ENCODE measurements at regions not wholly inside any gene's neighbourhood (a gene's known extent, or its start where the extent isn't known, plus 50 kb on each side); places are given as distances from the start of the nearest gene placed in this dataset.

DNA sequence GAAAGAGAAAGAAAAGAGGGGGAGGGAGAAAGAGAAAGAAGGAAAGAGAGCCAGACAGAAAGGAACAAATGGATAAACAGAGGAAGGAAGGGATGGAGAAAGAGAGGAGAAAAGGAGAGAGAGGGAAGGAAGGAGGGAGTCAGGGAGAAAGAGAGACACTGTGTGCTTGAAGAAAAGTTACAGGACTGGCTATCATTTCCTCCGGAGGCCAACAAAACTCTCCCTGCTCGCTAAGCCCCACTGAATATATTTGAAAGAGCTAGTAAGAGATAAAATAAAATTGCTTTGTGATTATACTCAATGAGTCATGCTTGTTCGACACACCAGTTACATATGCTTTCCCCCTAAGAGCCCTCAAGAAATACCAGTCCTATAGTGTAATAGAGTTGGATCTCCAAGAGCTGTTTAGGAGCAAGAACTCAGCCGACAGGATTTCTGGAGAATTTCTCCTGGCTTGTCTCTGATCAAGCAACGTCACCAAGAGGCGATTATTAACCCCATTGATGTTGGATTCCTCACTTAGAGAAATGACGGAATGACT, 102.2 kb downstream of the MXRA5 start:
- Histone ChIP-seq H3K27me3 (ENCODE audit: control insufficient read depth in 4 of 4, insufficient read depth in 4 of 4, low read length in 3 of 4) (no peaks in the 10 kb centered on the region), H3K4me3 (ENCODE audit: low read depth in 1 of 3, low read length in 3 of 3) (no peak overlapping the region), H3K27ac (ENCODE audit: low read depth in 1 of 2, low read length in 2 of 2) (no peak overlapping the region), H3K9me3 (ENCODE audit: control insufficient read depth in 4 of 4, low read length in 3 of 4) (no peaks in the 10 kb centered on the region), H3K4me1 (ENCODE audit: control insufficient read depth in 4 of 4, insufficient read depth in 4 of 4, low read length in 3 of 4) (no peaks in the 10 kb centered on the region), H3K36me3 (ENCODE audit: control insufficient read depth in 4 of 4, insufficient read depth in 3 of 4, low read depth in 1 of 4, low read length in 3 of 4) (no peaks in the 10 kb centered on the region), H3K9ac (ENCODE audit: low read depth in 1 of 2, low read length in 2 of 2) (no peak overlapping the region)
- no peak for DNase-seq (ENCODE audit: low spot score)
- TF ChIP-seq, protein P1, sequence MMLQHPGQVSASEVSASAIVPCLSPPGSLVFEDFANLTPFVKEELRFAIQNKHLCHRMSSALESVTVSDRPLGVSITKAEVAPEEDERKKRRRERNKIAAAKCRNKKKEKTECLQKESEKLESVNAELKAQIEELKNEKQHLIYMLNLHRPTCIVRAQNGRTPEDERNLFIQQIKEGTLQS (IDR thresholded peaks at IDR 0.05), result no peak
- 60% methylated on average over 7 of the region's 7 CpGs for WGBS

DNA sequence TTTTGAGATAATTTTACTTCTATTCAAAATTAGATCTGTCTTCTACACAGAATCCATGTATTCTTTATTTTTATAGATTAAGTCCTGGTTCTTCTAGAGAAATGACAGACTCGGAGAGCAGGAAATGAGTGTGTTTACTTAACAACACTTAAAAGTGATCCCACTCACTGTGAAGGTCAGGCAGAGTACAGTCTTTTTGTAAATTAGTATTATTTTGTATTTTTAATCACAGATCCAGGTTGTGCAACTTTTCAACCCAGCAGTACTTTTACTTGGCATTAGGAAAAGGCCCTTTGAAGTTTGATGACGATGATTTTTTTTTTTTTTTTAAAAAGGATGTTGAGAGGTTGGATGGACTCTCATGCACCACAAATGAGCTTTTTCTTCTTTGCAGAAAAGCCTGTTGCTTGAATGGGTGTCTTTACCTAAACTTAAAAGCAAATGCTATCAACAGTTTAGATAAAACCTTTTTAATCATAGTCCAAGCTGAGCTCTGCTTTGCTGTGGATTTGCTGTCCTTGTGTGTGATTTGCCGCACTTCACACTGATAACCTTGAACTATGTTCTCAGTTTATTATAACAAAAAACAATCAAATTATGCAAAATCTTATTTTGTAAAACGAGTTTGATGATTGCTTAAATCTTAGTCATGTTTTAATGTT, 114.1 kb downstream of the MXRA5 start:
- Histone ChIP-seq H3K27me3 (ENCODE audit: control insufficient read depth in 4 of 4, insufficient read depth in 4 of 4, low read length in 3 of 4) (no peaks in the 10 kb centered on the region), H3K36me3 (ENCODE audit: control insufficient read depth in 4 of 4, insufficient read depth in 3 of 4, low read depth in 1 of 4, low read length in 3 of 4) (no peaks in the 10 kb centered on the region), H3K9me3 (ENCODE audit: control insufficient read depth in 4 of 4, low read length in 3 of 4) (peaks cover 0 to 2% (median 0%) of the 10 kb centered on the region in 4 donors), H3K4me3 (ENCODE audit: low read depth in 1 of 3, low read length in 3 of 3) (no peak overlapping the region), H3K4me1 (ENCODE audit: control insufficient read depth in 4 of 4, insufficient read depth in 4 of 4, low read length in 3 of 4) (no peaks in the 10 kb centered on the region), H3K9ac (ENCODE audit: low read depth in 1 of 2, low read length in 2 of 2) (no peak overlapping the region), H3K27ac (ENCODE audit: low read depth in 1 of 2, low read length in 2 of 2) (no peak overlapping the region)
- WGBS, result 51% methylated on average over 4 of the region's 4 CpGs
- TF ChIP-seq EGR1 (IDR thresholded peaks at IDR 0.05; ENCODE audit: low read depth in 2 of 2) (no peak), SP1 (IDR thresholded peaks at IDR 0.05) (no peak), YY1 (IDR thresholded peaks at IDR 0.05) (no peak), FOXA2 (IDR thresholded peaks at IDR 0.05) (no peak), JUND (IDR thresholded peaks at IDR 0.05) (no peak), RXRA (IDR thresholded peaks at IDR 0.05) (no peak), GABPA (IDR thresholded peaks at IDR 0.05 in 1 of 2, conservative IDR thresholded peaks at IDR 0.05 in 1 of 2) (no peak), HNF4G (IDR thresholded peaks at IDR 0.05) (no peak), HNF4A (conservative IDR thresholded peaks at IDR 0.05) (no peak), RAD21 (IDR thresholded peaks at IDR 0.05) (no peak), NR2F2 (IDR thresholded peaks at IDR 0.05) (no peak), TAF1 (conservative IDR thresholded peaks at IDR 0.05) (no peak), FOXA1 (IDR thresholded peaks at IDR 0.05) (no peak)
- TF ChIP-seq, protein P2, sequence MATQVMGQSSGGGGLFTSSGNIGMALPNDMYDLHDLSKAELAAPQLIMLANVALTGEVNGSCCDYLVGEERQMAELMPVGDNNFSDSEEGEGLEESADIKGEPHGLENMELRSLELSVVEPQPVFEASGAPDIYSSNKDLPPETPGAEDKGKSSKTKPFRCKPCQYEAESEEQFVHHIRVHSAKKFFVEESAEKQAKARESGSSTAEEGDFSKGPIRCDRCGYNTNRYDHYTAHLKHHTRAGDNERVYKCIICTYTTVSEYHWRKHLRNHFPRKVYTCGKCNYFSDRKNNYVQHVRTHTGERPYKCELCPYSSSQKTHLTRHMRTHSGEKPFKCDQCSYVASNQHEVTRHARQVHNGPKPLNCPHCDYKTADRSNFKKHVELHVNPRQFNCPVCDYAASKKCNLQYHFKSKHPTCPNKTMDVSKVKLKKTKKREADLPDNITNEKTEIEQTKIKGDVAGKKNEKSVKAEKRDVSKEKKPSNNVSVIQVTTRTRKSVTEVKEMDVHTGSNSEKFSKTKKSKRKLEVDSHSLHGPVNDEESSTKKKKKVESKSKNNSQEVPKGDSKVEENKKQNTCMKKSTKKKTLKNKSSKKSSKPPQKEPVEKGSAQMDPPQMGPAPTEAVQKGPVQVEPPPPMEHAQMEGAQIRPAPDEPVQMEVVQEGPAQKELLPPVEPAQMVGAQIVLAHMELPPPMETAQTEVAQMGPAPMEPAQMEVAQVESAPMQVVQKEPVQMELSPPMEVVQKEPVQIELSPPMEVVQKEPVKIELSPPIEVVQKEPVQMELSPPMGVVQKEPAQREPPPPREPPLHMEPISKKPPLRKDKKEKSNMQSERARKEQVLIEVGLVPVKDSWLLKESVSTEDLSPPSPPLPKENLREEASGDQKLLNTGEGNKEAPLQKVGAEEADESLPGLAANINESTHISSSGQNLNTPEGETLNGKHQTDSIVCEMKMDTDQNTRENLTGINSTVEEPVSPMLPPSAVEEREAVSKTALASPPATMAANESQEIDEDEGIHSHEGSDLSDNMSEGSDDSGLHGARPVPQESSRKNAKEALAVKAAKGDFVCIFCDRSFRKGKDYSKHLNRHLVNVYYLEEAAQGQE (IDR thresholded peaks at IDR 0.05), result no peak
- TF ChIP-seq, protein P3, sequence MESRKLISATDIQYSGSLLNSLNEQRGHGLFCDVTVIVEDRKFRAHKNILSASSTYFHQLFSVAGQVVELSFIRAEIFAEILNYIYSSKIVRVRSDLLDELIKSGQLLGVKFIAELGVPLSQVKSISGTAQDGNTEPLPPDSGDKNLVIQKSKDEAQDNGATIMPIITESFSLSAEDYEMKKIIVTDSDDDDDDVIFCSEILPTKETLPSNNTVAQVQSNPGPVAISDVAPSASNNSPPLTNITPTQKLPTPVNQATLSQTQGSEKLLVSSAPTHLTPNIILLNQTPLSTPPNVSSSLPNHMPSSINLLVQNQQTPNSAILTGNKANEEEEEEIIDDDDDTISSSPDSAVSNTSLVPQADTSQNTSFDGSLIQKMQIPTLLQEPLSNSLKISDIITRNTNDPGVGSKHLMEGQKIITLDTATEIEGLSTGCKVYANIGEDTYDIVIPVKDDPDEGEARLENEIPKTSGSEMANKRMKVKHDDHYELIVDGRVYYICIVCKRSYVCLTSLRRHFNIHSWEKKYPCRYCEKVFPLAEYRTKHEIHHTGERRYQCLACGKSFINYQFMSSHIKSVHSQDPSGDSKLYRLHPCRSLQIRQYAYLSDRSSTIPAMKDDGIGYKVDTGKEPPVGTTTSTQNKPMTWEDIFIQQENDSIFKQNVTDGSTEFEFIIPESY (IDR thresholded peaks at IDR 0.05), result no peak
- TF ChIP-seq, protein P4, sequence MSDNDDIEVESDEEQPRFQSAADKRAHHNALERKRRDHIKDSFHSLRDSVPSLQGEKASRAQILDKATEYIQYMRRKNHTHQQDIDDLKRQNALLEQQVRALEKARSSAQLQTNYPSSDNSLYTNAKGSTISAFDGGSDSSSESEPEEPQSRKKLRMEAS (IDR thresholded peaks at IDR 0.05), result no peak
- TF ChIP-seq, protein P1 (IDR thresholded peaks at IDR 0.05), result no peak
- TF ChIP-seq, protein P5, sequence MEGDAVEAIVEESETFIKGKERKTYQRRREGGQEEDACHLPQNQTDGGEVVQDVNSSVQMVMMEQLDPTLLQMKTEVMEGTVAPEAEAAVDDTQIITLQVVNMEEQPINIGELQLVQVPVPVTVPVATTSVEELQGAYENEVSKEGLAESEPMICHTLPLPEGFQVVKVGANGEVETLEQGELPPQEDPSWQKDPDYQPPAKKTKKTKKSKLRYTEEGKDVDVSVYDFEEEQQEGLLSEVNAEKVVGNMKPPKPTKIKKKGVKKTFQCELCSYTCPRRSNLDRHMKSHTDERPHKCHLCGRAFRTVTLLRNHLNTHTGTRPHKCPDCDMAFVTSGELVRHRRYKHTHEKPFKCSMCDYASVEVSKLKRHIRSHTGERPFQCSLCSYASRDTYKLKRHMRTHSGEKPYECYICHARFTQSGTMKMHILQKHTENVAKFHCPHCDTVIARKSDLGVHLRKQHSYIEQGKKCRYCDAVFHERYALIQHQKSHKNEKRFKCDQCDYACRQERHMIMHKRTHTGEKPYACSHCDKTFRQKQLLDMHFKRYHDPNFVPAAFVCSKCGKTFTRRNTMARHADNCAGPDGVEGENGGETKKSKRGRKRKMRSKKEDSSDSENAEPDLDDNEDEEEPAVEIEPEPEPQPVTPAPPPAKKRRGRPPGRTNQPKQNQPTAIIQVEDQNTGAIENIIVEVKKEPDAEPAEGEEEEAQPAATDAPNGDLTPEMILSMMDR (IDR thresholded peaks at IDR 0.05; ENCODE audit: low read depth, low read length, missing input control), result no peak
- no peak for DNase-seq (ENCODE audit: low spot score)
